ENCODE measurements at regions not wholly inside any gene's neighbourhood (a gene's known extent, or its start where the extent isn't known, plus 50 kb on each side); places are given as distances from the start of the nearest gene placed in this dataset.
A peak's percentile ranks its signal among the peaks of the same experiment; 100 is the strongest.

GRCh38 chr5:174189654-174190541 is 144.4 kb downstream of the NSG2 start:
- DNase-seq (ENCODE audit: low read depth in 4 of 4, low spot score in 2 of 4): peak in 3 of 4 donors; percentile 15 to 34 (median 18)

GRCh38 chr5:174191076-174191475 is 145.6 kb downstream of the NSG2 start:
- DNase-seq (ENCODE audit: low read depth in 4 of 4, low spot score in 2 of 4): no peak

GRCh38 chr5:174191850-174192655 is 146.5 kb downstream of the NSG2 start:
- no peak for DNase-seq (ENCODE audit: low read depth in 4 of 4, low spot score in 2 of 4)

GRCh38 chr5:174192901-174193300 is 147.4 kb downstream of the NSG2 start:
- no peak for DNase-seq (ENCODE audit: low read depth in 4 of 4, low spot score in 2 of 4)

- DNase-seq (ENCODE audit: low read depth in 4 of 4, low spot score in 2 of 4): peak in 1 of 4 donors; percentile 10
These were observed 150.0 kb downstream of the NSG2 start for GRCh38 chr5:174195517-174195916.

- DNase-seq (ENCODE audit: low read depth in 4 of 4, low spot score in 2 of 4): no peak
These were observed 152.4 kb downstream of the NSG2 start for GRCh38 chr5:174197929-174198328.

GRCh38 chr5:174198541-174198940 is 153.0 kb downstream of the NSG2 start:
- no peak for DNase-seq (ENCODE audit: low read depth in 4 of 4, low spot score in 2 of 4)

GRCh38 chr5:174202996-174203395 is 157.5 kb downstream of the NSG2 start:
- DNase-seq (ENCODE audit: low read depth in 4 of 4, low spot score in 2 of 4): no peak

GRCh38 chr5:174204535-174205313 is 159.2 kb downstream of the NSG2 start:
- DNase-seq (ENCODE audit: low read depth in 4 of 4, low spot score in 2 of 4): peak in 1 of 4 donors; percentile 13

GRCh38 chr5:174205939-174206338 is 160.4 kb downstream of the NSG2 start:
- no peak for DNase-seq (ENCODE audit: low read depth in 4 of 4, low spot score in 2 of 4)

- DNase-seq (ENCODE audit: low read depth in 4 of 4, low spot score in 2 of 4): no peak
These were observed 165.2 kb downstream of the NSG2 start for GRCh38 chr5:174210596-174211276.

- no peak for DNase-seq (ENCODE audit: low read depth in 4 of 4, low spot score in 2 of 4)
These were observed 165.7 kb downstream of the NSG2 start for GRCh38 chr5:174211277-174211626.

- no peak for DNase-seq (ENCODE audit: low read depth in 4 of 4, low spot score in 2 of 4)
These were observed 172.0 kb downstream of the NSG2 start for GRCh38 chr5:174217527-174217926.

GRCh38 chr5:174218162-174218561 is 172.7 kb downstream of the NSG2 start:
- no peak for DNase-seq (ENCODE audit: low read depth in 4 of 4, low spot score in 2 of 4)

- no peak for DNase-seq (ENCODE audit: low read depth in 4 of 4, low spot score in 2 of 4)
These were observed 174.9 kb downstream of the NSG2 start for GRCh38 chr5:174220417-174220816.

- DNase-seq (ENCODE audit: low read depth in 4 of 4, low spot score in 2 of 4): no peak
These were observed 175.9 kb downstream of the NSG2 start for GRCh38 chr5:174221436-174221835.

GRCh38 chr5:174221946-174222345 is 176.4 kb downstream of the NSG2 start:
- DNase-seq (ENCODE audit: low read depth in 4 of 4, low spot score in 2 of 4): no peak

GRCh38 chr5:174222891-174223290 is 177.4 kb downstream of the NSG2 start:
- no peak for DNase-seq (ENCODE audit: low read depth in 4 of 4, low spot score in 2 of 4)

- DNase-seq (ENCODE audit: low read depth in 4 of 4, low spot score in 2 of 4): no peak
These were observed 177.8 kb downstream of the NSG2 start for GRCh38 chr5:174223355-174223754.

- DNase-seq (ENCODE audit: low read depth in 4 of 4, low spot score in 2 of 4): no peak
These were observed 183.6 kb downstream of the NSG2 start for GRCh38 chr5:174229068-174229467.

Measured in left renal cortex interstitium (tissue), 4 donors.